Stimulated activated CD8-positive, alpha-beta memory T cell treated with anti-CD3 and anti-CD28 coated beads, Interleukin-12 subunit alpha, Interleukin-12 subunit beta, amount 100 ng/mL, for 1 hour (primary cell): ENCODE measurements at regions not wholly inside any gene's neighbourhood (a gene's known extent, or its start where the extent isn't known, plus 50 kb on each side); places are given as distances from the start of the nearest gene placed in this dataset.

ENCODE experiments used
- DNase-seq: peaks from one replicate; pipeline ENCODE4 v3.0.0-alpha.2; 2020; ENCODE audit warnings: low read depth

DNA sequence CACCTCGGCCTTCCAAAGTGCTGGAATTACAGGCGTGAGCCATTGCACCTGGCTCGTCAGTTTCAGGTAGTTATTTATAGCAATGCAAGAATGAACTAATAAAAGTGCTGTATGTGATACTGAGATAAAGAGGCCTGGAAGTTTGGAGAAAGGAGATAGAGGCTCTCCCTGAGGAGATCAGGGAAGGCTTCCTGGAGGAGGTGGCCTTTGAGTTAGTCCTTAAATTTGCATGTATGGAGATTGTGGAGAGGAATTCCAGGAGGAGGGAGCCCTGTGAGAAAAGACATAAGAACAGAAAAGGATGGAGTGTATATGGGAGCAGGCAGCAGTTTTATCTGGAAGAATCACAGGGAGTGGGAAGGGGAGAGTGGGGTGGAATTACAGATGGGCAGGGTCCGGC is 276.6 kb upstream of the EEF2KMT start:
- no peak for DNase-seq

- no peak for DNase-seq
Observed at GRCh38 chr16:5367951-5368350, 270.4 kb upstream of the EEF2KMT start.

- no peak for DNase-seq
Observed at GRCh38 chr16:5366126-5366525, 268.5 kb upstream of the EEF2KMT start.

DNA sequence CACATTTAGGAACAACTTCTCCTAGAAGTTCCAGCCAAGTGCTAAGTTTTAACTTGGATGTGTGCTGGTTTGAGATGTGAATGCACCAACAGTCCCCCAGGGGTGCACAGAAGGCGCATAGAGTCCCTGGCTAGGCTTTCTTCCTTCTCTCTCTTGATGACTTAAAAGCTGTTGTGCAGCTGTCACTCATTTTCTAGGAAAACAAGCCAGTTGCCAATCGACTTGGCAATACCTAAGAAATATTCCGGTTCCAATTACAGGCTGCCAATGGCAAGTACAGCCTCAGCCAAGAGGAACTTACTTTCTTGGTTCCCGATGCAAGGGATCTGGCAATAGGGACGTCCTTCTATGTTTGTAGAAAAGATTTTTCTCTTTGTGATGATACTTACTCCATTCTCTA is 266.6 kb upstream of the EEF2KMT start:
- DNase-seq, result no peak

DNA sequence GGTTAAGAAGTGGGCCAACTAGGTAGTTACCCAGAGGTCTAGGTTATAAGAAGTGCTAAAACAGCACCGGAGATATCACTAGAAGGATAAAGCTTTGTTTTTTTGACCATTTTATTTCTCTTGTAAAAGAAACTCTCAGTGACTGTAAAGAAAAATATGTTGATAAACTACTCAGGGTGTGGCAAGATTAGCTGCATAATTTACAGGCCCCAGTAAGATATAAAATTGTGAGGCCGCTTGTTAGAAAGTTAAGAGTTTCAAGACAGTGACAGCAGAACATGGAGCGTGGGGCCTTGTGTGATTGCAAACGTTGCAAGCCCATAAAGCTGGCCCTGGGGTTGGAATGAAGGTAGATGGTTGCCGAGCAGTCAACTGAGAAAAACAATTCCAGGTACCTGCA is 263.7 kb upstream of the EEF2KMT start:
- no peak for DNase-seq

- DNase-seq, result no peak
Observed at GRCh38 chr16:5354645-5355044, 257.1 kb upstream of the EEF2KMT start.

GRCh38 chr16:5349670-5350517 is 252.3 kb upstream of the EEF2KMT start:
- DNase-seq, result no peak

DNA sequence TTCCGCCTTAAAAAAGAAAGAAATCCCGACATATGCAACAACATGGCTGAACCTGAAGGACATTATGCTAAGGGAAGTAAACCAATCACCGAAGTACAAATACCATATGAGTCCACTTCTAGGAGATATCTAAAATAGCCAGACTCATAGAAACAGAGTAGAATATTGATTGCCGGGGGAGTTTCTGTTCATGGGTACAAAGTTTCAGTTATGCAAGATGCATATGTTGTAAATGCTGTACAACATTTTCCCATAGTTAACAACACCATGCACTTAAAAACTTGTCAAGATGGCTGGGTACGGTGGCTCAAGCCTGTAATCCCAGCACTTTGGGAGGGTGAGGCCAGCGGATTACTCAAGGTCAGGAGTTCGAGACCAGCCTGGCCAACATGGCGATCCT is 251.5 kb upstream of the EEF2KMT start:
- DNase-seq, result no peak

- no peak for DNase-seq
Observed at GRCh38 chr16:5347561-5347960, 250.0 kb upstream of the EEF2KMT start.

DNA sequence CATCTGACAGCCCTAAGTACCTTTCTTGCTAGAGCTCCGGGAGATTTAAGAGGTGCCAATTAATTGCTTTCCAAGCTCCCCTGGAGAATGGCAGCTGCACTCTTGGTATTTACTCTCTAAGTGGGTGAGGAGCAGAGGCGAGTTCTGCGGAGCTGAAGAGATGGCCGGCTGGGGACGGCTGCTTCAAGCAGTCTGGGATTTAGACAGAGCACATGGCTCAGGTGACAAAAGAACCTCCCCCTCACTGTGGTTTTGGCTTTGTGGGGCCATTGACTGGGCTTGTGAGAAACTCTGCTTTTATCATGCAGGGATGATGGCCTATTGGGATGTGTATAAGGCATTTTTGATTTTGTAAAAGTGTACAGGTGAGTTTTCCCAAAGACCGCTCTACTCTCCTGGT is 239.3 kb upstream of the EEF2KMT start:
- DNase-seq, result no peak

DNA sequence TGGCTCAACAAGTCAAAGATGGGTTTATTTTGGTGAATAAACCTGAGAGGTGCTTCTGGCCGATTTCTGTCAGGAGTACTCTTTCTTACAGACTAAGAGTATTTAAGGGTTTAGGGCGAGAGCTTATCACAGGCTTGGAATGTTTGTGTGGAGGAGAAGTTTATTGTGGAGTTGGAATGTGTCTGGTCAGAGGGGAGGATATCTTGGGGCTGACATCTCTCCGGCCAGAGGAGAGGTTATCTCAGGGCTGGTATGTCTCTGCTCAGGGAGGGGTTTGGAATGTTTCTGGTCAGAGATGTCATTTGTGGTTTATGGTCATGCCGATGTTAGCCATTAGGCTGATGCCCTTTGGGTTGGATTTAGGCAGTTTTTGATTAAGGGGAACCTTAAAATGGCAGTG is 236.4 kb upstream of the EEF2KMT start:
- no peak for DNase-seq

DNA sequence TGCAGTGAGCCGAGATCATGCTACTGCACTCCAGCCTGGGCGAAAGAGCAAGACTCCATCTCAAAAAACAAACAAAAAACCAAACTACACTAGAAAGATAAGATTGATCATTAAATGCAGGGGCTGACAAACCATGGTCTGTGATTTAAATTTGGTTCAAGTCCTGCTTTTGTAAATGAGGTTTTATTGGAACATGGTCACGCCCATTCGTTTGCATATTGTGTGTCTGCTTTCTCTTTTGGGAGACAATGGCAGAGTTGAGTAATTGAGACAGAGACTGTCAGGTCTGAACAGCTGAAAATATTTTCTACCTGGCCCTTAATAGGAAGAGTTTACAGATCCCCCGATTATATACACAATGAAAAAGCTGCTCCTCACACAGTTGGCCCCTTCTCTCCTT is 235.5 kb upstream of the EEF2KMT start:
- no peak for DNase-seq

GRCh38 chr16:5330058-5330457 is 232.5 kb upstream of the EEF2KMT start:
- no peak for DNase-seq

DNA sequence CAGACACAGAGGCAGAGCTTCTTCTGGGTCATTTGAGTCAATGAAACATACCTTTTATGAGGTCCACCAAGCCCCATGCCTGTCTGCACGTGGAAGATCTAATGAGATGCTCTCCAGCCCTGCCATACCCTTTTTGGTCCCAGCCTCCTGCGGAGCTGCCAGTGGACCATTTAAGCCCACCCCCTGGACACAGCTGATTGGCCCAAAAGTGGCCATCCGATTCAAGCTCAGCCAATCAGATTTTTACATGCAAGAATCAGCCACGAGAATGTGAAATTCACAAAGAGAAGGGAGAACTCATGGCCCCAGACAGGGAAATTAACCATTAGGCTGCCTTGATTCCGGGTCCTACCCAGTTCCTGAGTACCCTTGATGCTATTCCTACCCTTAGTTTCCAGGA is 231.0 kb upstream of the EEF2KMT start:
- no peak for DNase-seq

DNA sequence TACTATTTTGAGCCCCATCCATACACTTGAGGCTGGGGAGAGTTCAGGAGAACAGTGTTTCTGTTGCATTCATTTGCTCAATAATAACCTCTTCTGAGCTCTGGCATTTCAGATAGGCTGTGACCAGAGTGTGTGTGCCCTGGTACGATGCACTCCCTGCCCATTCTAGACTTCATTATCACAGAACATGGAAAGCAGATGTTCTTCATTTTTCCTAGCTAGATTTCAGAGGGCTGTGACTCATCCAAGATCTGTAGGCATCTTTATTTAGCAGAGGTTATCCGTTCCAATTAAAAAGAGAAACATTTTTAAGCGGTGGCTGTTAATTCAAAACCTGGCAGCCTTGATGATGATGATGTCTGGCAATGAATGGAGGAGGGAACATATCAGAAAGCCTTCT is 228.8 kb upstream of the EEF2KMT start:
- DNase-seq, result no peak

DNA sequence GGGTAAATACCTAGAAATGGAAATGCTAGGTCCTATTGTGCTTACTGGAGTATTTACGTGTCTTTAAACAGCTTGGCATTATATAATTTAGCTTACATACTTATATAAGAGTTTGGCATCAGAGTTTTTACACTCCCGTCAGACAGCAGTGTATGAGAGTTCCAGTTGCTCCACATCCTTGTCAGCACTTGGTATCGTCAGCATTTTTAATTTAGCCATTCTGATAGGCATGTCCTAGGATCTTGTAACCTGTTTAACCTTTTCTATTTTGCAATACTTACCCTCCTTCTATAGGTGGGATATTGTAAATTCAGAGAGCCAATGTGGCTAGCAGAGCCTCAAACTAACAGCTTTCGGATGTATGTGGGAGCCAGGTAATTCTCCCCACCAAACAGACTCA is 228.3 kb upstream of the EEF2KMT start:
- DNase-seq, result no peak

DNA sequence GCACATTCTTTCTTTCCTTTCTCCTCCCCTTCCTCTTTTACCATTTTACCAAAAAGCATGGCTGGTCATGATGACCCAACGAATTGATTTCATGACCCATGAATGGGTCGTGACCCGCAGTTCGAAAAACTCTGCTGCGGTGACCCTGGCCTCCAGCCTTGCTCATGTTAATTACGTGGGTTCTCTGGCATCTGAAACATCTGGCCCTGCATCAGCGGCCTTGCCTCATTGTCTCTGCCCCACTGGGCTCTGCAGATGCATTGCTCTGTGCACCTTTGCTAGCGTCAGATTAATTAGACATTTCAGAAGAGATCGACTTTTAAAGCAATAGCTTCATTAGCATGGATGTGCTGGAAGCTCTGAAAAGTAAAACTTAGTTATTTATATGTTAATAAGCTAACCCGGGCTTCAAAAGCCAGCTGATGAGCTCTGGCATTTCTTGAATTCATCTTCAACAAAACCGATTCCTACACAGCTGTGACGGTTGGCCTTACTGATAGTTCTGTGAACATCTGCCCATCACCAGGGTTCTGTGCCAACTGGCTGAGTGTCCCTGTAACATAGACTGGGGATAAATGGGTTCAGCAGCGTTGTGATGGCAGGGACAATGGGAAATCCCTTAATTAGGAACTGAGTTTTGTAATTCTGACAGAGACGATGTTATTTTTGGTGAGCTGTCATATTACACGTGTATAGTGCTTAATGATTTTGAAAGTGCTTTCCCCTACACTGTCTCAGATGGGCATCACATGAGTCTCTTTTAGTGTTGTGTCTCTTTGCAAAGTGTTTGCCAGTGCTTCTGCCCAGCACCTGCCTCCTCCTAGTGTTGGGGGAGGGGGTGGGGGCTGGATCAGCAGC is 225.9 kb upstream of the EEF2KMT start:
- no peak for DNase-seq

DNA sequence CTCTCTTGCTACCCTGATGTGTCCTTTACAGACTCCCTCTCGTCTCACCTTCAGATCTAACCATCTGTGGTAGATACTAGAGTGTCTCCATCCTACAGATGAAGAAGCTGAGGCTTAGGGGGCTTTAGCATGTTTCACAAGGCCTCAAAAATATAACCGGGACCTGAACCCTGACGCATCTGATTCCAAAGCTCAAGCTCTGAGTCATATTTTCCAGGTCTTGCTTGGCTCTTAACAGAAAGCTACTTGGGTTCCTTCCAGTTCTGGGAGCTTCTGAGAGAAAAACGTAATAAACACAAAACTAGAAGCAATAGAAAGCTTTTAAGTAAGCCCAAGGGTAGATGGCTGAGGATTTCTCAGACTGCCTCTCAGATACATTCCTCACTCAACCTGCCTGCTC is 224.3 kb upstream of the EEF2KMT start:
- DNase-seq, result no peak

DNA sequence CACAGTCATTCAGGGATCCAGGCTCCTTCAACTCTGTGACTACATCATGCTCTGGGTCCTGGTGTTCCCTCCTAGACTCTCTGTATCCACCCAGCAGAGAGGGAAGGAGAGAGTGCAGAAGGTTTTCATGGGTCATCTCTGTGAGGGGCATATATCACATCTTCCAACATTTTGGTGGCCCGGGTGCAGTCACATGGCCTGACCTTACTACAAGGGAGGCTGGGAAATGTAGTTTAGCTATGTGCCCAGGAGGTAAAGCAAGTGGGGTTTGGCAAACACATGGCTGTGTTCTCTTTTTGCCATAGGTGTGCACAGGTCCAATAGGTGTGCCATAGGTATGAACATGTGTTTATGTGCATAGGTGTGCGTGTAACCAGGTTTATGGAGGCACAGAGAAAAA is 222.2 kb upstream of the EEF2KMT start:
- DNase-seq, result no peak

- no peak for DNase-seq
Observed at GRCh38 chr16:5315914-5316313, 218.3 kb upstream of the EEF2KMT start.

GRCh38 chr16:5314377-5314776 is 216.8 kb upstream of the EEF2KMT start:
- DNase-seq, result no peak

DNA sequence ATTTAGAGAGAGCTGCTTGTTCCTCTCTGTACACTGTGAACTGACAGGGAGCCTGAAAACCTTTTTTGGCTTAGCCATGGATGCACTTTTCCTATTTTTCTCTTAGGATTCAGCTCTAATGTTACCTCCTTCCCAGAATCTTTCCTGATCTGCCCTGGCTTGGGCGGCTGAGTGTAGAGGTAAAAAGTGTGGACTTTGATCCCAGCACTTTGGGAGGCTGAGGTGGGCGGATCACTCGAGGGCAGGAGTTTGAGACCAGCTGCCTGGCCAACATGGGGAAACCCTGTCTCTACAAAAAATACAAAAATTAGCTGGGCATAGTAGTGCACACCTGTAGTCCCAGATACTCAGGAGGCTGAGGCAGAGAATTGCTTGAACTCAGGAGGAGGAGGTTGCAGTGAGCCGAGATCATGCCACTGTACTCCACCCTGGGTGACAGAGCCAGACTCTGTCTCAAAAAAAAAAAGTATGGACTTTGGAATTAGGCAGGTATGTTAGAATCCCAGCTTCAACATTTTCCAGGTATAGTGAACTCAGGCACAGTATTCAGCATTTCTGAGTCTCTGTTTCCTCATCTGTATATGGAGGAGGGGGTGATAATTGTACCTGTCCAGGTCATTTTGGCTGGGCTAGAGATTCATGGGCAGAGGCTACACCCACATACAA is 212.5 kb upstream of the EEF2KMT start:
- no peak for DNase-seq

- DNase-seq, result no peak
Observed at GRCh38 chr16:5305023-5305422, 207.4 kb upstream of the EEF2KMT start.
